ENCODE measurements at regions not wholly inside any gene's neighbourhood (a gene's known extent, or its start where the extent isn't known, plus 50 kb on each side); places are given as distances from the start of the nearest gene placed in this dataset.

GRCh38 chr14:71594821-71595220 is 337.4 kb upstream of the RGS6 start:
- no peak for DNase-seq (ENCODE audit: low read depth, low spot score)
- no peaks in the 10 kb centered on the region for H4K20me1 ChIP-seq (replicated peaks; ENCODE audit: control insufficient read depth, extremely low read depth, insufficient read depth, low read length)
- peaks cover 4% of the 10 kb centered on the region for H3K4me1 ChIP-seq (ENCODE audit: control insufficient read depth, extremely low read depth, insufficient read depth, low read length)
- H3K4me3 ChIP-seq (replicated peaks in 1 of 3; ENCODE audit: insufficient read depth in 1 of 3, low read depth in 1 of 3, low read length in 3 of 3) = no peak overlapping the region
- no peaks in the 10 kb centered on the region for H3K9me3 ChIP-seq (replicated peaks; ENCODE audit: control insufficient read depth, insufficient read depth, low read length)
- no peak overlapping the region for H2AFZ ChIP-seq (ENCODE audit: low read depth, low read length)
- no peak for TF ChIP-seq MAX (IDR thresholded peaks at IDR 0.05; ENCODE audit: insufficient read depth, insufficient read length)
- no peak for TF ChIP-seq POLR2AphosphoS5 (IDR thresholded peaks at IDR 0.05; ENCODE audit: insufficient read depth, low read depth, low read length)
- no peak for TF ChIP-seq POLR2A (IDR thresholded peaks at IDR 0.05; ENCODE audit: low read depth, low read length)
- no peak for TF ChIP-seq CTCF (IDR thresholded peaks at IDR 0.05; ENCODE audit: extremely low read depth in 1 of 2, insufficient read depth in 1 of 2, low read depth in 1 of 2, low read length in 2 of 2)
- no peak for TF ChIP-seq MYC (IDR thresholded peaks at IDR 0.05; ENCODE audit: low read depth, low read length)
- TF ChIP-seq FOS (IDR thresholded peaks at IDR 0.05; ENCODE audit: borderline replicate concordance, insufficient read depth, low read length) = no peak
- TF ChIP-seq GATA2 (IDR thresholded peaks at IDR 0.05; ENCODE audit: insufficient read depth, insufficient read length, low read depth, low read length) = no peak
- no peak for TF ChIP-seq JUN (IDR thresholded peaks at IDR 0.05; ENCODE audit: borderline replicate concordance, insufficient read depth, insufficient read length, low read depth)
- TF ChIP-seq EZH2 (IDR thresholded peaks at IDR 0.05; ENCODE audit: borderline replicate concordance, low read depth, low read length, severe bottlenecking) = no peak
- no peaks in the 10 kb centered on the region for H3K79me2 ChIP-seq (ENCODE audit: control insufficient read depth, insufficient read depth, low read length)
- no peaks in the 10 kb centered on the region for H3K9me1 ChIP-seq (replicated peaks; ENCODE audit: control insufficient read depth, extremely low read depth, insufficient read depth, low read length)
- CTCF ChIA-PET = interaction anchor here (1.1 to 2.6 kb wide), 5 partner anchors 9 to 261 kb away, joined by 3 to 6 read pairs (median 3); no protein-coding TSS in a partner anchor
- H3K4me2 ChIP-seq (ENCODE audit: insufficient read depth, low read length) = no peak overlapping the region
- FAIRE-seq = no peak
- dilution Hi-C loops (cut with MboI; ENCODE audit: extremely low pct_ligation_motif_present, low sequenced_read_pairs) (no loop called here), intact Hi-C loops (cut with micrococcal nuclease) (no loop called here)
- no peak overlapping the region for H3K9ac ChIP-seq (replicated peaks; ENCODE audit: extremely low read depth, insufficient read depth, low read length)
- no peak overlapping the region for H3K27ac ChIP-seq (ENCODE audit: insufficient read depth, low read depth, low read length)
- no peaks in the 10 kb centered on the region for H3K27me3 ChIP-seq (ENCODE audit: control insufficient read depth in 2 of 2, insufficient read depth in 2 of 2, low read length in 2 of 2)
- BruUV-seq (replicated peaks) = no TSS peak
- POLR2A ChIA-PET = no interaction called here
- H3K36me3 ChIP-seq (ENCODE audit: control insufficient read depth in 2 of 2, extremely low read depth in 1 of 2, insufficient read depth in 2 of 2, low read length in 2 of 2) = no peaks in the 10 kb centered on the region
